ENCODE measurements at regions not wholly inside any gene's neighbourhood (a gene's known extent, or its start where the extent isn't known, plus 50 kb on each side); places are given as distances from the start of the nearest gene placed in this dataset.
"Not testable (repeated sequence)": the region's sequence is repeated elsewhere in the genome, so short reads cannot be mapped to it uniquely, and the experiment has no call there.

- Mint-ChIP-seq H3K27ac (no peak overlapping the region), H3K27me3 (no peaks in the 10 kb centered on the region), H3K36me3 (ENCODE audit: low read depth) (no peaks in the 10 kb centered on the region), H3K4me3 (no peak overlapping the region), H3K9me3 (no peaks in the 10 kb centered on the region), H3K4me1 (ENCODE audit: low read depth) (no peaks in the 10 kb centered on the region)
- intact Hi-C loops (cut with micrococcal nuclease): no loop called here
- POLR2A ChIA-PET: no interaction called here
- no peak for TF ChIP-seq CTCF (IDR thresholded peaks at IDR 0.05)
- DNase-seq (no peak), ATAC-seq (no peak)
- CTCF ChIA-PET: no interaction called here
Observed at GRCh38 chr3:39721076-39721475, 88.3 kb upstream of the MYRIP start.

- ChIA-PET CTCF (interaction anchor here (1.2 kb wide), 1 partner anchor 455 kb away, joined by 8 read pairs; no protein-coding TSS in a partner anchor), POLR2A (no interaction called here)
- H3K4me1 Mint-ChIP-seq (ENCODE audit: low read depth): no peaks in the 10 kb centered on the region
- H3K9me3 Mint-ChIP-seq: no peaks in the 10 kb centered on the region
- no peak overlapping the region for H3K4me3 Mint-ChIP-seq
- ATAC-seq (no peak), DNase-seq (no peak)
- H3K36me3 Mint-ChIP-seq (ENCODE audit: low read depth): no peaks in the 10 kb centered on the region
- intact Hi-C loops (cut with micrococcal nuclease): no loop called here
- TF ChIP-seq CTCF (IDR thresholded peaks at IDR 0.05): no peak
- H3K27ac Mint-ChIP-seq: no peak overlapping the region
- H3K27me3 Mint-ChIP-seq: no peaks in the 10 kb centered on the region
Observed at GRCh38 chr3:39724233-39724846, 85.1 kb upstream of the MYRIP start.

- Mint-ChIP-seq H3K4me1 (ENCODE audit: low read depth) (no peaks in the 10 kb centered on the region), H3K4me3 (no peak overlapping the region), H3K27ac (no peak overlapping the region), H3K27me3 (no peaks in the 10 kb centered on the region), H3K9me3 (no peaks in the 10 kb centered on the region), H3K36me3 (ENCODE audit: low read depth) (no peaks in the 10 kb centered on the region)
- no peak for ATAC-seq
- no peak for TF ChIP-seq CTCF (IDR thresholded peaks at IDR 0.05)
- intact Hi-C loops (cut with micrococcal nuclease): no loop called here
- POLR2A ChIA-PET: no interaction called here
- DNase-seq: no peak
- CTCF ChIA-PET: no interaction called here
Observed at GRCh38 chr3:39725321-39725720, 84.1 kb upstream of the MYRIP start.

- TF ChIP-seq CTCF (IDR thresholded peaks at IDR 0.05): no peak
- intact Hi-C loops (cut with micrococcal nuclease): no loop called here
- ATAC-seq (no peak), DNase-seq (no peak)
- Mint-ChIP-seq H3K27me3 (peaks cover 1% of the 10 kb centered on the region), H3K27ac (no peak overlapping the region), H3K36me3 (ENCODE audit: low read depth) (no peaks in the 10 kb centered on the region), H3K4me3 (no peak overlapping the region), H3K9me3 (no peaks in the 10 kb centered on the region), H3K4me1 (ENCODE audit: low read depth) (no peaks in the 10 kb centered on the region)
- CTCF ChIA-PET: no interaction called here
- POLR2A ChIA-PET: no interaction called here
Observed at GRCh38 chr3:39727415-39727814, 82.0 kb upstream of the MYRIP start.

GRCh38 chr3:39733804-39734203 is 75.6 kb upstream of the MYRIP start:
- Mint-ChIP-seq H3K36me3 (ENCODE audit: low read depth) (no peaks in the 10 kb centered on the region), H3K9me3 (no peaks in the 10 kb centered on the region), H3K4me3 (no peak overlapping the region), H3K4me1 (ENCODE audit: low read depth) (no peaks in the 10 kb centered on the region), H3K27ac (no peak overlapping the region), H3K27me3 (peaks cover 1% of the 10 kb centered on the region)
- DNase-seq (no peak), ATAC-seq (no peak)
- ChIA-PET CTCF (no interaction called here), POLR2A (no interaction called here)
- intact Hi-C loops (cut with micrococcal nuclease): no loop called here
- no peak for TF ChIP-seq CTCF (IDR thresholded peaks at IDR 0.05)

- H3K27ac Mint-ChIP-seq; DNase-seq; H3K4me1 Mint-ChIP-seq (ENCODE audit: low read depth); H3K9me3 Mint-ChIP-seq; ATAC-seq; H3K4me3 Mint-ChIP-seq; H3K27me3 Mint-ChIP-seq; intact Hi-C loops (cut with micrococcal nuclease); POLR2A ChIA-PET; H3K36me3 Mint-ChIP-seq (ENCODE audit: low read depth): not testable (repeated sequence)
- CTCF ChIA-PET: interaction anchor here (0.6 kb wide), 1 partner anchor 83 kb away, joined by 3 read pairs; no protein-coding TSS in a partner anchor
Observed at GRCh38 chr3:39739658-39740057, 69.8 kb upstream of the MYRIP start.
